GM20431 (cell line): ENCODE measurements at regions not wholly inside any gene's neighbourhood (a gene's known extent, or its start where the extent isn't known, plus 50 kb on each side); places are given as distances from the start of the nearest gene placed in this dataset.

Experiments used
- in situ Hi-C: fragments of 300-500 bp; cut with MseI, MboI; formaldehyde crosslinking; loops from one replicate; pipeline ENCODE4 v1.15.0; 2020; ENCODE audit warnings: low sequenced_read_pairs; ENCODE audit not compliant: unreplicated experiment

DNA sequence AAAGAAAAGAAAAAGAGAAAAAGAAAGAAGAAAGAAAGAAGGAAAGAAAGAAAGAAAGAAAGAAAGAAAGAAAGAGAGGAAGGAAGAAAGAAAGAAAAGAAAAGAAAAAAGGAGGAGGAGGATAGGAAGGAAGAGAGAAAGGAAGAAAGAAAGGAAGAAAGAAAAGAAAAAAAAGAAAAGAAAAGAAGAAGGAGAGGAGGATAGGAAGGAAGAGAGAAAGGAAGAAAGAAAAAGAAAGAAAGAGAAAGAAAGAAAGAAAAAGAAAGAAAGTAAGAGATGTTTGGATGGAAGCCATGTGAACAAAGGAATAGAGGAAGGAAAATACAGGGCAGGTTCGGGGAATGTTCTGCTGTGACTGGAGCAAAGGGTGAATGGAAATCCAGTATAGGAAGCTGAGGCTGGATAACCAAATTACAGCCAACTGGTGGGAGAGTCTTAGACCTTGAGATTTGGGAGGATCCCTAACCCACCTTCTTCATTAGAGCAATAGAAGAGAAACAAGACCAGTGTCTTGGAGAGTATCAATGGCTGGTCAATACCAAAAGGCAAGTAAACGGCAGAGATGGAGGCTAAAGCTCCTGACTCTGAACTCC, 94.9 kb downstream of the RASSF10 start:
- in situ Hi-C loops: no loop called here

DNA sequence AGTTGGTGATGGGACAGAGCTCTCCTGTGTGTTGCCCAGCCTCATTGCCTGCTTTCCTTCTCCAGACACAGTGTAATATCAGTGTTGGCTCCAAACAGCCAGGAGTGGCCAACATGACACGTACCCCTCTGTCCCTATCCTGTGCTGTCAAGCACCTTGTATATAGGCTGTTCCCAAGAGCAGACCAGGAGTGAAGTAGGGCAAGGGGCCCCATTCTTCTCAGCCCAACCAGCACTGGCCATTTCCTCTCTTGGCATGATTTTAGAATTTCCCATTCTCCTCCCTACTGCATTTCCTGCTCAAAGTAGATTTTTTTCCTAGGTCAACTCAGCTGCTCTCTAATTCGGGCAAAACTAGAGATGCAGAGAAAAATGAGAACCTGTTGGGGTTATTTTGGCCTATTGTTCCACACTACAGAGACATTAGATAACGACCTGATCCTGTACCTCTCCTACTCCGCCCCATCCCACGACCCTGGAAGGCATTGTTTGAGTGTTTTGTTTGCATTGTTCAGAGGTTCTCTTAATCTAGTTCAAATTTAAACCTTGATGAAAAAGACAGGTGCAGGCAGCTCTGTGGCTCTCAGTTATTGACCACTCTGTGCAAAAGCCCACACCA, 95.6 kb downstream of the RASSF10 start:
- in situ Hi-C loops: no loop called here

DNA sequence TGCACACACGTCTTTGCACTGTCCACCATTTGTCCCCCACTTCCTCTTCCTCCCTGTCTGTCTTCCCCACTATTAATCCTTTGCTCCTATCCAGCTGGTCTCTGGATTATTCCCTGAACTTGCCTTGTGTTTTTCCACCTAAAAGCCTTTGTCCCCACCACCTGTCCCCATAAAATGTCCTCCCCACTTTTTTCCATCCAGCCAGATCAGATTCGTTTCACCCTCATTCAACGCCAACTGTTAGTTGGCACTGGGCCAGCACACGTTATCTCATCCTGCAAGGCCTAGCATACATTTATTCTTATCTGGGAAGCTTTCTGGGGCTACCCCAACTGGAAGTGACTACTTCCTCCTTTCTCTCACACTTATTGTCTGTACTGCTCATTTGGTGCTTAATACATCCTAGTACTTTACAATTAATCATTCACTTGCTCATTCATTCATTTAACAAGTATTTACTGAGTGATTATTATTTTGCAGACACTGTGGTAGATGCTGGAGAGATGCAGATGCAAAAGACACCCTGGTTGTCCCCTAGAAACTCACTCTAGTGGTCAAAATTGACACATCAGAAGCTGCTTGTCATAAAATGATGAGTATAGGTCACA, 96.2 kb downstream of the RASSF10 start:
- in situ Hi-C loops: no loop called here

DNA sequence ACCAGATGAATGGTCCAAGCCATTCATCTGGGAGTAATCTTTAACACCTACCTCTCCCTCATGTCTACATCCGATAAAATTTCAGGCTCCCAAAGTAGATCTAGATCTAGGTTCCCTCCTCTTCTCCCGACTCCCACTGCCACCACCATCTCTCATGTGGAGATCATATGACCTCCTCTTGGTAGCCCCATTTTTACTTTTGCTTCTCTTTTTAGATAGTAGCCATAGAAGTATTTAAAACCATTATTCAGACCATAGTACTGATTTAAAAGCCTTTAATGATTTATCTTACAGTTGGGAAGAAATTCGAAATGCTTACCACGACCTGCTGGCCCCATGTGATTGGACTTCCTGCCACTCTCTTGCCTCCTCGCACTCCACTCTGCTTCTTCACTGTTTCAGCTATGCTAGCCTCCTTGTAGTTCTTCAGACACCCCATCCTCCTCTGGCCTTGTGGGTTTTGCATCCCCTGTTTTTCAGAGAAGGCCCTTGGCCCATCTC, 98.5 kb downstream of the RASSF10 start:
- in situ Hi-C loops: no loop called here

DNA sequence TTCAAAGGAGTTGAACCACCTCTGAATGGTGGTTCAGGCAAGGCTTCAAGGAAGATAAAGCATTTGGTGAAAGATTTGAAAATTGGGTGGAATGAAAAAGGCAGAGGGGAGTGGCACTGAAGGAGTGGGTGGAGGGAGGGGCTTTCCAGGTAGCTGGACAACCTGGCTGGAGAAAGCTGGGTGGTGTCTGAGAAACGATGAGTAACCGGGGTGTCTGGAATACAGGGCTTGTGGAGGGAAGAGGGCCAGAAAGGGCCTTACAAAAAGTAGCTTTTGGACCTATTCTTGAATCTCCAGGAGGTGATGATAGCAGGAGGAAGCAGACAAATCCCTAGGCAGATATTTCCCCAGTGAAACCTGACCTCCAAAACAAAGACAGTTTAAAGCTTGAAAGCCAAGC, 99.3 kb downstream of the RASSF10 start:
- in situ Hi-C loops: no loop called here

DNA sequence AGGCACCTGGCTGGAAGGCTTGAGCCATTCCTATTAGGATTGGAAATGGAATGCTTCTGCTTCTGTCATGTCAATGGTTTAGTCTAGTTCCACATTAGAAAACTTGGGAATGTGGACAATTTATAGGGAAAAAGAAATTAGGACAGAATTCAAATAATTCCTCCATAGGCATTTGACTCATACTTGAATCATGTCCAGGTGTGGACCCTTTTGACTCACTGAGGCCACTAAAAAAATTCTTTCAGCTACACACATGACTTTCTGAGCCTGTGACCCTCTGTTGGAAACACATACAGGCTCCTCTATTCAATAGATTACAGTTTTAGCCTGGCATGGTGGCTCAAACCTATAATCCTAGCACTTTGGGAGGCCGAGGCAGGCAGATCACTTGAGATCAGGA, 100.5 kb downstream of the RASSF10 start:
- in situ Hi-C loops: no loop called here

DNA sequence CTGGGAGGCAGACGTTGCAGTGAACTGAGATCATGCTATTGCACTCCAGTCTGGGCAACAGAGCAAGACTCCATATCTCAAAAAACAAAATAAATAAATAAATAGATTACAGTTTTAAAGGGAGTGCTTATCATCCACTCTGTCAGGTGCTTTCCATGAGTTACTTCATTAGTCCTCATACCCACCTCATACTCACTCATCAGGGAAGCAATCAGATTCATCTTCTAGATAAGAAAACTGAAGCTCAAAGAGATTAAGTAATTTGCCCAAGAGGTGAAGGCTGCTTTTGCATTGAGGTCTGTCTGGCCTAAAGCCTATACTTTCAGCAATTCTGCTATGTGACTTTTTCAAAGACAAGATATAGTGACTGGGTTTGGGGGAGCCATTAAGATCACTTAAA, 101.0 kb downstream of the RASSF10 start:
- in situ Hi-C loops: no loop called here

DNA sequence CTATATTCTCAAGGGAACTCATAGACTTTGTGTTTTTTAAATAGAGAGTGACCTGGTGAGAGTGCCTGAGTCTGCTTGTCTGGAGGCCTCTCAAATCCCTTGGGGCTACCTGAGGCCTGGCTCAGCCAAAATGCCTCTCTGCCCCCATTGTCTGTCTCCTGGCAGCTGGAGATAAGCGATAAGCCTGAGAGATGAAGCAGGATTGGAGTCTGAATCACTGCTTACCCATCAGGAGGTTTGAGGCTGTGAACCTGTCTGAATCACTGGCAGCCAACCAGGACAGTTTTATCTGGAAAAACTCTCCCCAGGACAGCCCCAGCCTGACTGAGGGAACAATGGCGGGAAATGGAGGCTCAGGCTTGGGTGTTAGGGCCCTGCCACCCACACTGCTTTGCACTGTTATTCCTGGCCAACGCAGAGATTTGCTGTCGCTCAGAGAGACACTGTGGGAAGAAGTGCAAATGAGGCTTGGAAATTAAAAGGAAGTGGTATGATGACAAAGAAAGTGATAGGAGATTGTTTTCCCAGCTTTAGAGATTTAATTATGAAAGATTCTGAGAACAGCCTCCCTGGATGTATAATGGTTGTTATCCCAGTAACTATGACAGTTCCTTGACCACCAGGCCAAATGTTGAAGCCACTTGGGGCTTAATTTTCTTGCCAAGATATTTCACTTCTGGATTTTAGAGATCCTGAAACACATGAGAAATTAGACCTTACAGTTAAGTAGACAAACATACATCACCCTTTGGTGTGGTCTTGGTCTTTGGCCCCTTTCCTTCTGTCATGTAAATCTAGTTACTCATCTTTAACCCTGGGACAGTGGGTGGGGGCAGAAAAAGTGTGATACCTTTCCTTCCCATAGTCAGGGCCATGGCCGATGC, 102.1 kb downstream of the RASSF10 start:
- in situ Hi-C loops: no loop called here

DNA sequence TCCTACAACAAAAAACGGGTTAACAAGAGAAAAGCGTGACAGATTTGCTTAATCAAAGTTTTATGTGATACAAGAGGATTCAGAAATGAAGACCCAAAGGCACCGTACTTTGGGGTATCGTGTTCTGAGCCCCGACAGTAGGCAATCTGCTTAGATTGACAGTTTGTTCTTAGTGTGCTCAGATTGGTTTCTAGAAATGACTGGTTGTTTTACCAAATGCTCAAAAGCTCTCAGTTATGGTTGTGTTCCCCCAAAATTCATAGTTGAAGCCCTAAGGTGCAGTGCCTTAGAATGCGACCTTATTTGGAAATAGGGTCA, 102.7 kb downstream of the RASSF10 start:
- in situ Hi-C loops: no loop called here

DNA sequence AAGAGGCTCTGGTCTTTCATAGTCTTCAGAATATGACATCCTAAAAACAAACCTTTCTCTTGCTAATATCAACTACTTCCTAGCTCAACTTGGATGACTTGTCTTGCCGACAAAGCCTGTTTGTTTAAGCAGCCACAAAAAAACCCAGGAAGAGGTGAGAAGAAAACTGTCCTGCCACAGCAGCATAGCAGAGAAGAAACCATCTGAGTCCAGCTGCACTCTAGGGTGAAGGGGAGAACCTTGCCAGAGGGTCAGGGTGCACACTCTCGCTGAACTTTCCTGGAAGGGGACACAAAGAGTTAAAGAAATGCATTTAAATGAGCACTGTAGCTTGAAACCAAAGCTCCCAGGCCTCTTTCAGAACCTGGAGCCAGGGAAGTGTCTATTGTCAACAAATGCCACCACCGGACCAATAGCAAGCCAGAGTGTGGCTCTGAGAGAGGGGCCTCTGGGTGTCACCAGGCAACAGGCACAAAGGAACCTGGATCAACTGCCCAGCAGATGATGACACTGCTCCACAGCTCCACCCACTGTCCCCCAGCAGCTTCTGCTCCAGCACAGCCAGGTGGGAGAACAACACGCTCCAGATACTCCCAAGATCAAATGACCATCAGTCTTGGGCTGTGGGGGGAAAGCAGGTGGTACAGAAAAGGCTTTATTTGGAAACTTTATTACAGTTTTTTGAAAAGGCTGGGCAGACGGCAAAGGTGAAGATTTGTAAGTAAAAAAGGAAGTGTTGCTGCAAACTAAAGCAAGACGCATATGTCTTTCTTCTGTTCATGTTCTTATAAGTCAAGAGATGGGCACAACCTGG, 105.7 kb downstream of the RASSF10 start:
- in situ Hi-C loops: no loop called here

DNA sequence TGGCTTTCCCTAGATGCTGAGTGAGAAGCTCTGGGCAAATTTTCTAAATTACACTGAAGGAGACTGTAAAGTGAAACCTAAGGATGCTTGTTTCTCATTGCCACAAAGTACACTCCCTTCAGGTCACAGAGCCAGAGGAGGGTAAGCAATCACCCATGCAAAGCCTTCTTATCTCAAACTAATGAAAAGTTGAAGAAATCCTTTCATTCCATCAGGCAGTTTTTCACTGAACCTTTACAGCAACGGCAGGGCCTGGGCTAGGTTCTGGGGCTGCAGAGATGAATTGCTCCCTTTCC, 106.2 kb downstream of the RASSF10 start:
- in situ Hi-C loops: no loop called here

DNA sequence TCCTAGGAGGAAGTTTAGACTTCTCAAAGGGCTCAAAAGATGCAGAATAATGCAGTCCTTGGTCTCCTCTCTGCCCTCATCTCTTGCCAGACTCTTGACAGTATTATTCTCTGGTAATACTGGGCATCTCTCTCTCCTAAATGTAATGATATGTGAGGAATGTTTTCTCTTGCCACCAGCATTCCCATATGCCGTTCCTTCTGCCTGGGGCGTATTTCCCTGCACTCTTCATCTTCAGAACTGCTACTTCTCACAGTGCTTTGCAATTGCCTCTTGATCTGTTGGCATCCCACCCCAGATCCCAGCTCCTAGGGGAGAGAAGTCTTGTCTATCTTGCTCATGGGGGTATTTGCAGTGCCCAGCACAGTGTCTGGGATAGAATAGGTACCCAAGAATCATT, 107.4 kb downstream of the RASSF10 start:
- in situ Hi-C loops: no loop called here

DNA sequence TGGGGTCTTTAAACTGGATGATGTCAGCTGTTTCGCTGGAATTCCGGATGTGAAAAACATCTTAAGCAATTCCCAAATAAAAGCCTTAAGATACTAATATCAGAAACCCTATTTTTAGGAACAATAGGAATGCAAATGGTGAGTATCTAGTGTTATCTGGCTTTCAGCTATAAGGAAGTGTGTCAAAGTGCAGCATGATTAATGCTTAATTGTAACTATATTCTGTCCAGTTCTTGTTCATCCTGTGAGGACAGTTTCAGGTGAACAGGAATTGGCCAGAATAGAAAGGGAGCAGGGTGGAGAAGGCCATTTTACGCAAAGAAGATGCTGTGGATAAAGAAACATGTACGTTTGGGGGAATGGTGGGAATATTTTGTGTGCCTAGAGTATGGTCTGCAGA, 108.2 kb downstream of the RASSF10 start:
- in situ Hi-C loops: no loop called here

DNA sequence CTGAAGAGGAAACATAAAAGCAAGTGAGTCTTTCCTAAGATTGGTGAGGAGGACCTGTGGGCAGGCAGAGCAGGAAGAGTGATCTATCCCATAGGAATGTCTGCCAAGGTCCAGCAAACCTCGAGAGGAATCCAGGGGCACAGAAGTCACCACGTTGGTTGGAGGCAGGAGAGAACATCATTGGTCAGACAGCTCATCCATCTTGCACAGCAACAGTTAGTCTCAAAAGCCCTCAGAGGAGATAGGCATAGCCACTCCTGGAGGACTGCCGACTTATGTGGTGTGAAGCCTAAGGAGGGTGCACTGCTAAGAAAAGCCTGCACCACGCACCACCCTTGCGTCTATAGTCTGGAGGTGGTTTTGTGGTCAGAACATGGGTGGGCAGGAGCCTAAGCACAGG, 109.1 kb downstream of the RASSF10 start:
- in situ Hi-C loops: no loop called here

DNA sequence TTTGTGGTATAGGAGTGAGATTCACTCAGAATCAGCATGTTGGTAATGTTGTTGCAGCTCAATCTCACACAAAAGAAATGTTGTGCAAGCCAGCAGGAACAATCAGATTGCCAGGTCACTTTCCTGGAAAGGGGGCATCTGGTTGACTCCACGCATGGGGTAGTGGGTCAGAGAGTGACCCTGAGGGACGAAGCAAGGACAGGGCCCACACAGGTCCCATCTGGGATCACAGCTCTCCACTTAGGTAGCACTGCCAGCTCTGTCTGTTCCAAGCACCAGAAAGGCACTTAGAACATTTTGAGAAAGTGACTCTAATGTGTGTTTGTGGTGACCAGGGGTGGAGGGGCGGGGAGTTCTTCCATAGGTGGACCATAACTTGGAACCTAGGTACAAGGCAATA, 109.5 kb downstream of the RASSF10 start:
- in situ Hi-C loops: no loop called here

DNA sequence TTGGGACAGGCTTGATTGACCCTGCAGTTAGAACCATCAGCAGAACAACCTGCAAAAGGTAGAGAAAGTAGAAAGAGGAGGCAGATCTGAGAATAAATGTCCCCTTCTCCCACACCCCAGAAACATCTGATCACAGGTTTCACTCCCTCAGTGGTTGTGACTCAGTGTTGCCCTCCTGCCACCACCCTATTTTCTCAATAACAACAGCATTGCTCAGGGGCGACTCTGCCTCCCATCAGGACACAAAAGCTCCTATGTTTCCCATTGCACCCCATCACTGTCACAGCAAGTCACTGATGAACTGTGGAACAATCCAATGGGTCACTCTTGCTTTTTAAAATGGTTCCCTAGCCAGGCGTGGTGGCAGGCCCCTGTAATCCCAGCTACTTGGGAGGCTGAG, 110.2 kb downstream of the RASSF10 start:
- in situ Hi-C loops: no loop called here

DNA sequence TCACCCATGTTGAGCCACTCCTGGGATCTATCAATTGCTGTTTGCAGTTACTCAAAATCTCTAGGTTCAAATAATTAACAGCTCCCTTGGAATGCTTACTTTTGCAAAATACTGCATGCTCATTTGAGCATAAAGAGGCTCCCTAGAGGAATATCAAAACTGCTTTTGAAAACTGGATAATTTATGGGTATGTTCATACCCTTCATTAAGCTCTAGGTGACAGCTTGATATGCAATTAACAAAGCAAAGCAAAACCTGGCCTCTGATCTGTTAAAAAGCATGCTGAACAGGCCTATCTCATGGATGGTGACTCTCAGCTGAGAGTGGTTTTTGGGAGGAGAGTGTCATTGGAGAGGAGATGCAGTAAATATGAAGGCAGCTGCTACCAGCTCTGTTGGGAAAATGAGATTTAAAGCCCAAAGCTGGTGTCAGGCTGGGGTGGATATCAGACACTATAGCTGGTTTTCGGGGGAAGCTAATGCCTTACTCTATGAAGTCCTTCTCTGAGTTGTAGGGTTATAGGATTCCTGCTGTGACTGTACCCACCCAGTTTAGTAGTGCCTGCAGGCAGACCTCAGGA, 110.9 kb downstream of the RASSF10 start:
- in situ Hi-C loops: no loop called here

DNA sequence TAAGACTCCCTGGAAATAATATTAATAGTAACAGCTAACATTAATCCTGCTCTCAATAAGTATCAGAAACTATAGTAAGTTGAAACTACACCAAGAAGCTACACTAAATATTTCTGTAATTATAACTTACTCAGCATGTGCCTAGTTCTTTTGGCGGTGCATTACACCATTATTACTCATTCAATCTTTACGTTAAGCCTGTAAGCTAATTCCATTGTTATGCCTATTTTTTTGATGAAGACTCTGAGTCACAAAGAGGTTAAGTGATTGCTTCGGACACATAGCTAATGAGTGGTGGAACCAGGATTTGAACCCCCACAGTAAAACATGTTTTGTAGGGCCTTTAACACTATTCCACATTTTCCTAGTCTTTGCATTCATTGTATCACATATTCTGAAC, 111.6 kb downstream of the RASSF10 start:
- in situ Hi-C loops: no loop called here

DNA sequence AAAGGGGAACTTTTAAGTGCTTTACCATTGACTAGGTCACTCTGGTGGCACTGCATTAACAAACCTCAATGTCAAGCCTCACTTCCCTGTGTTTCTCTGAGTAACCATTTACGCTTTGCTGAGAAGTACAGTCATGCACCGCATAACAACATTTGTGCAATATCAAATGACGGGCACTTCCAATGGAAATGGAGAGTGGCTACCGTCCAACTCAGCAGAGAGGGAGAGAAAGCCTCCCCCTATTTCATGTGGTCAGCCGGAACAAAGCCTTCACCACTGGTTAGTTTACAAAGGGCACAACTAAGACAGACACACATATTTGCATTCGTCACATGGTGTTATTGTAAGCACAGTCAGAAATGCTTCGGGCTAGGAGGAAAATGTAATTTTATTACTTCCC, 117.3 kb downstream of the RASSF10 start:
- in situ Hi-C loops: no loop called here

DNA sequence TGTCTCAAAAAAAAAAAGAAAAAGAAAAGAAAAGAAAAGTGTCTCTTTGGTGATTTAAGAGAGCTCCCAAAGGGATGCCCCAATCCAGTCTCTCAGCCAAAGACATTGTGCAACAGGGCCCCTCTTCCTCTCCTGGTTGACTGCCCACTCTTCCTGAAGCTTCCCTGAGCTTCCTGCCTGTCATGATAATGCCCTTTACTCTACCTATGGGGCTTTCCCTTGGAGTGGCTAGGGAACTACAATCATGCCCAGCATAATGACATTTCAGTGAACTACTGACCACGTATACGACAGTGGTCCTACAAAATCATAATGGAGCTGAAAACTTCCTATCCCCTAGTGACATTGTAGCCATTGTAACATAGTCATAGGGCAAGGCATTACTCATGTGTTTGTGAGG, 118.0 kb downstream of the RASSF10 start:
- in situ Hi-C loops: no loop called here
